DND-41 (cell line): ENCODE measurements at regions not wholly inside any gene's neighbourhood (a gene's known extent, or its start where the extent isn't known, plus 50 kb on each side); places are given as distances from the start of the nearest gene placed in this dataset.

ENCODE experiments used
- CTCF ChIP-seq: IDR thresholded peaks from 2 replicates; pipeline ENCODE4 v1.5.1; 2012; ENCODE audit warnings: borderline replicate concordance, low read length, moderate library complexity, mild to moderate bottlenecking; ENCODE audit not compliant: poor library complexity, severe bottlenecking; ENCODE audit errors: extremely low read depth
- EZH2 ChIP-seq: IDR thresholded peaks from 3 replicates; pipeline ENCODE4 v1.6.1; 2012; ENCODE audit warnings: borderline replicate concordance, low read depth, mild to moderate bottlenecking, moderate library complexity, low read length, inconsistent platforms; ENCODE audit not compliant: severe bottlenecking

- TF ChIP-seq CTCF = no peak
- no peak for TF ChIP-seq EZH2
These were observed 235.7 kb downstream of the NKX6-1 start for GRCh38 chr4:84263415-84263814.
